HCEC 1CT (cell line): ENCODE measurements at regions not wholly inside any gene's neighbourhood (a gene's known extent, or its start where the extent isn't known, plus 50 kb on each side); places are given as distances from the start of the nearest gene placed in this dataset.

Experiments used
- DNase-seq: peaks from one replicate; pipeline ENCODE4 v3.0.0-alpha.2; 2017

DNA sequence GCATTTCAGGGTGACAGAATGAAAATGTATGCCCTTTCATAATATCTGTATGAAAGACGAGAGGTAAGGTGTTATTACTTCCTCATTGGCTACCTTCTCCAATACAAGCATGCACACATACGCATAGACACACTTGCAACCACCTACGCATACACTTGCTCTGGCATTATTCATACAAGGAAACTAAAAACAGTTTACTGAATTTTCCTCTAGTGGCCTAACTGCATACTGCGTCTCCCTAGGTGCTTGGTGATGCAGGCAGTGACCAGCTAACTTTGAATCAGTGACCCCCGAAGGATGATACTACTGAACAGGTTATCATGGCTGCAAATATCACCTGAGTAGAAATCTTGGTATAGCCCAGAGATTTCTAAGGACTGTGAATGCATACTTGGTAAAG, 593.1 kb downstream of the PKHD1 start:
- no peak for DNase-seq

GRCh38 chr6:51495096-51495495, 592.3 kb downstream of the PKHD1 start:
- no peak for DNase-seq

- DNase-seq: no peak
These were observed 591.6 kb downstream of the PKHD1 start for GRCh38 chr6:51495610-51496396.

DNA sequence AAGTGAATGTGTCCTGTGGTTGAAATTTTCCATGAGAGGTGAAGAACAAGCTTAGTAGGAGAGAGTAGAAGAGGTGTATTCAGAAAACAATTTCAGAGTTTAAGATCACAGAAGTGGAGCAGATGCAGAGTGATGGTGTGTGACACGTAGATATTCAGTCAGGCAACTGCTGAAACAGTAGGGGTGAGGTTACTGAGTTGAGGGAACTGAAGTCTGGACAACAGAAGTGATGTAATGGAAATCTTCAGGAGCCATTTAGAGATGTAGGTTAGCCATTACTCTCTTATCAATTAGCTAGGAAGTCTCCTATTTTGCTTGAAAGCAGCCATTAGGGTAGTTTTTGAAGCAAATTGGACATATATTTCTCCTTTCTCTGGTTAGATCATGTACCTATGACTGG, 584.4 kb downstream of the PKHD1 start:
- no peak for DNase-seq

GRCh38 chr6:51505434-51505833, 582.0 kb downstream of the PKHD1 start:
- no peak for DNase-seq

DNA sequence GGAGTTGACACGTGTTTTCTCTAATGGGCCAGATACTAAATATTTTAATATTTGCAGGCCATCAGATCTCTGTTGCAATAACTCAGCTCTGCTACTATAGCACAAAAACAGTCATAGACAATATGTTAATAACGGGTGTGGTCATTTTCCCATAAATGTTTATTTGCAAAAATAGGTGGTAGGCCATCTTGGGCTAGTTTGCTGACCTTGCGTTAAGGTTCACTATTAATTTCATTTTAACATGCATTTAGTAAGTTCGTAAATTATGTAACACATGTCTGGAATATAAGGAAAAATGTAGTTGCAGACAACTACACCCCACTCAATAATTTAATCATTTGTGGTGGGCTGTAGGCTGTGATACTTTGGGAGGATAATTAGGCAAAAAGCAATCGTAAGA, 577.8 kb downstream of the PKHD1 start:
- DNase-seq: no peak

GRCh38 chr6:51511081-51511480, 576.3 kb downstream of the PKHD1 start:
- no peak for DNase-seq

DNA sequence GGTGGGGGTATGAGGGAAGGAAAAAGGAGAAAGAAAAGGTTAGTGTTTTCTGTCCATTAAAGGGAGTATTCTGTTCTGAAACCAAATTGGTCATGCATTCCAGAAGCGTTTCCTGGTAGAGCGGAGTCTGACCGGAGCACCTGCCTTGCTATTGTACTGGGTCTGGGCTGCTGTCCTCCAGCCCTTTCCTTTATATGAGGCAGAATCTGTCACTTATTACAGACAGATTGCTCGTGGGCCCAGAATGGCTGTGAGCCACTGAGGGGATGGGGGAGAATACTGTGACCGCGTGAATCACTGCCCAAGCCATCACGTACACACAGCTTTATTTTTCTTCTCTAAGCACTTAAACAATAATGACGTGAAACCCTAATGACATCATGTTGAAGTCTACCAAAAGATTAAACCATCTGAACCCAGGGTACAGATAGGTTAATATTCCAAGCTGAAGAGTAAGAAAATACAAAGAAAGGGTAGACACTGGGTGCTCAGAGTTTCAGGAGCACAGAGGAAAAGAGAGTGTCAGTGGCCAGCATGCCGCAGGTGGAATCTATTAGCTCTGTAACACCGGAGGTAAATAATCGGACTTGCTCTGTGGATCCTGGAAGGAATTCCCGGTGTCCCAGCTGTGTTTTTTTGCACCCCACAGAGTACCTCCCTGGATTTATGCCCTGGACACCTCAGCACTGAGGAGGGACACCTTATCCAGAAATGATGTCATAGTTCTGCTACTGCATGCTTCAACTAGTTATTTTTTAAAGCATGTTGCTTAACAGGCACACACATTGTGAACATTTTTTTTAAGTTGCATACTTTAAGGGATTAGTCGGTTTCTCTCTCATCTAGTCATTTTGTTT, 573.3 kb downstream of the PKHD1 start:
- DNase-seq: no peak

- DNase-seq: no peak
These were observed 572.5 kb downstream of the PKHD1 start for GRCh38 chr6:51514748-51515402.

DNA sequence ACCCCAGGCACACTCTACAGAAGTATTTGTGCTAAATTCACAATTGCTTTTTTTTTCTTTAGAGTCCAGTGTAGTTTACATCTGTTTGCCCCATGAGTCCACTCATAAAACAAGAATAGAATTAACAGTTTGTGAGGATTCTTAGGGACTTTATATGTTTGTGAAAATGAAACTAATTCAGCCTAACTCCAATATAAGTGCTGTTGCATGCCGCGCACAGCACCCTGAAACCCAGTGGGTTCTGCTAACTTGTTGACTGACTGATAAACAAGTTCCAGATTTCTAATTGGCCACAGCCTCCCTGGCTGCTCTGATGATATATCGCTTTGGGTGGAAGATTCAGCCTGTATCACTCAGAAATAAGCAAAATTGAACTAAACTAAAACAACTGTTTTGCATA, 561.4 kb downstream of the PKHD1 start:
- no peak for DNase-seq

DNA sequence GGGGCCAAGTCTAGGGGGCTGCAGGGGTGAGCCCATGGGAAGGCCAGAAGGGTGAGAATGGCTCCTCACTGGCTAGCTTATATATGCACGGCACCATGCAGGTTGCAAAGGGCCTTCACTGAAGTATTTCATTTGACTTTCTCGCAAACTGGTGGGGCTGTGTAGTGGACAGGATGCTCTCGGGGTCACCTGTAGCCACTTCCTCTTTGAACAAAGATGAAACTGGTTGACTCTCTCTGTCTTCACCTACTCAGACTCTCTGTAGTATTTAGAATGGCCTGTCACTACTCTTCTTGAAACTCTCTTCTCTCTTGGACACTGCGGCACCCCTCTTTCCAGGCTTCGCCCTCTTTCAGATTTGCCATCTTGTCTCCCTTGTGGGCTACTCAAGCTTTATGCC, 560.5 kb downstream of the PKHD1 start:
- no peak for DNase-seq

- DNase-seq: no peak
These were observed 558.9 kb downstream of the PKHD1 start for GRCh38 chr6:51528556-51528955.

- no peak for DNase-seq
These were observed 558.2 kb downstream of the PKHD1 start for GRCh38 chr6:51529240-51529639.

DNA sequence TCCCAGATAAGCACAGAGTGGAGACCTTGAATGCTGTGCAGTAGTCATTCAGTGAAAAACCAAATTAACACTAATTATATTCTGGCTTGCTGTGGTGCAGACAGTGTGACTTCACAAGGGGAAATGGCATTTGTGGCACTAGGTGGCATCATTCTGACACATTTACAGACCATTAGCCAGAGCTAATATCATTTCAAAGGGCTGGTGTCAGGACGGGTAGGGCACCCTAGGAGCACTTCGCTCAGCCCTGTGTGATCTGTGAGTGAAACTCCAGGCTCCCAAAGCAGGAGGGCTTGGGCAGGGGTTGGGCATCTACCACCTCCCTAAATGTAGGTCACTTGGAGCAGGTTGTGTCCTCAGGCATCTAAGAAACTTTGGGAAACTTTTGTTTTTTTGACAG, 555.8 kb downstream of the PKHD1 start:
- DNase-seq: no peak

DNA sequence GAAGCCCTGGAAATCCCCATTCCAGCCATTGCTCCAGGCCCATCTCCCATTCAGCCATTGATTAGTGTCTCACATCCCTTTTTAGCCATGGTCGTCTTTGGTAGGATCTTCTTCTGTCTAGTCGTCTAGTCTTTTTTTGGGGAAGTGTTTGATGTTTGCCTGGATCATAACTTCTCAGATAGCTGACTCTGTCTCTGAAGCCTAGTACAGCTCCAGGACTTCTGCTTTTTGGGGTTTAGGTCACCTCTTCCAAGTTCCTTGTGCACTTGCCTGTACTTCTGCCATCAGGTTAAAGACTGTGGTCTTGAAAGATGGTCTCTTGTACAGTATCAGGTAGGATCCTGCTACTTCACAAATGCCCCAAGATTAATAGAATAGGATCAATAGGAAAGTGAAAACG, 553.5 kb downstream of the PKHD1 start:
- DNase-seq: no peak

- no peak for DNase-seq
These were observed 552.1 kb downstream of the PKHD1 start for GRCh38 chr6:51535327-51535726.

GRCh38 chr6:51536728-51537127, 550.7 kb downstream of the PKHD1 start:
- DNase-seq: no peak

DNA sequence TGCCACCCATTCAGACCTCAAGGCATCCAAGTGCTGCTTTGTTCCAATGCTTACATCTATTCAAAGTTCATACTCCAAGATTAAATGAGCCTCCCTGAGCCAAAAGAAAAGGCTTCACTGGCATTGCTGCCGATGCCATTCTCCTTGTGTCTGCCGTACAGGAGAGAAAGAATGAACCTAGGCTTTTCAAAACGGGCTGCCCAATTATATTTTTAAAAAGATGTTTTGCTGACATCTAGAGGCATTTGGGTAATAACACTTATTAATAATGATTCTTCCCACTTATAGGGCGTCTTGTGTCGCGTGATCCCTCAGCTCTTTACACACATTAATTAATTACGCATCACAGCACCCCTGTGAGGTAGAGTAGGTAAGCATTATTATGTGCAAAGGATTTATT, 545.6 kb downstream of the PKHD1 start:
- no peak for DNase-seq

GRCh38 chr6:51542475-51542874, 544.9 kb downstream of the PKHD1 start:
- no peak for DNase-seq

- no peak for DNase-seq
These were observed 537.2 kb downstream of the PKHD1 start for GRCh38 chr6:51550243-51550642.

DNA sequence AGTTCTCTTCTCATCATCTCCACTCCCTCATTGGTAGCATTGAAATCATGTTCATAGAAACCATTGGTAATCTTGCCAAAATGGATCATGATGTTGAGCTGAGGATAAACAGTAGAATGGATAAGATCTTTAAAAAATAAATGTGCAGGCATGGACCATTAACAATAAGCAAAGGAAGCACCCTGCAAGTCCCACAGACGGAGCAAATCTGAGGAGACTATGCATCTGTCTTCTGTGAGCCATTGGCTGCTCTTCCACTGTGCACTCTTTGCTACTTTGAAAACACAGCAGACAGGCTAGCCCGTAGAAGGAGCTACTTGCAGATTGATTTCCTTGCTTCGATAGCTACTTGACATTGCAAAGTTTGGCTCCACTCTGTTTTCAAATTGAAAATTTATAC, 535.0 kb downstream of the PKHD1 start:
- no peak for DNase-seq

DNA sequence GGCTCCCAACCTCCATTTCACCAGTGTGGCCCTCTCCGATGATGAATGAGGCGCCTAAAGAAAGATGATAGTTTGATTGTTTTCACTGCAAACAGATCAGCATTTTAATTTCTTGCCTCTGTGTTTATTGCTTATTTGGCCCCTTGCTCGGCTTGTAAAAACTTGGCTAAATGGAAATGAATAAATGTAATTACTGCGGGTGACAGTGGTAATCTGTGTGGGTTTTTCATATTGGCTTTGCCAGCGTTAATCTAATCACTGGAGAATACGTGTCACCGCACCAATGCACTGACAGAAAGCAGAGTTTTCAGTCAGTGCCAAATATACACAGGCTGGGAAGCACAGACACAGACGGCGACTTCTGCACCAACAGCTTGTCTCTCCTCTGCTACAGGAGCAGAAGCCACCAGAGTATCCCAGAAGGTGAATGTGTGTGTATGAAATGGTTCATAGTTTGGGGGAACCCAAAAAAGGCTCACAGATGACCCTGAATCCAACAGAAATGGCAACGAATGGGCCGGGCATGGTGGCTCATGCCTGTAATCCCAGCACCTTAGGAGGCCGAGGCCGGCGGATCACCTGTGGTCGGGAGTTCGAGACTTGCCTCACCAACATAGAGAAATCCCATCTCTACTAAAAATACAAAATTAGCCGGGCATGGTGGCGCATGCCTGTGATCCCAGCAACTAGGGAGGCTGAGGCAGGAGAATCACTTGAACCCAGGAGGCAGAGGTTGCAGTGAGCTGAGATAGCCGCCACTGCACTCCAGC, 534.0 kb downstream of the PKHD1 start:
- DNase-seq: no peak

DNA sequence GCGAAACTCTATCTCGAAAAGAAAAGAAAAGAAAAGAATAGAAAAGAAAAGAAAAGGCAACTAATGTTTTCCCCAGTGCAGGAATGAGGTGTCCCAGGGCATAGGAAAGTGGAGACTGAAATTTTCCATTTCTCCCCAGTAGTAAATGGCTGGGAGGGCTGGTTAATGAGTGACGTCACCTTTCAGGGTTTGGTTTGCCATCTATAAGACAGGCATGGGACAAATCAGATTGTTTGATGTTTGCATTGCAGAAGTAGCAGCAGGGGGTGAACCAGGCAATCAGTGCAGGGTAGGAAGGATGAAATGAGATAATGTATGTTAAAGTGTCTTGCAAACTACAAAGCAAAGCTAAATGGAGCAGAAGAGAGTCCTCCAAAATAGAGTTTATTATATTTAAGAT, 533.4 kb downstream of the PKHD1 start:
- no peak for DNase-seq
